Femur (tissue), 1 donor: ENCODE measurements at regions not wholly inside any gene's neighbourhood (a gene's known extent, or its start where the extent isn't known, plus 50 kb on each side); places are given as distances from the start of the nearest gene placed in this dataset.
"Not testable (repeated sequence)": the region's sequence is repeated elsewhere in the genome, so short reads cannot be mapped to it uniquely, and the experiment has no call there.

Experiments used
- DNase-seq: peaks from one replicate; pipeline ENCODE4 v3.0.0-alpha.2; 2017

DNA sequence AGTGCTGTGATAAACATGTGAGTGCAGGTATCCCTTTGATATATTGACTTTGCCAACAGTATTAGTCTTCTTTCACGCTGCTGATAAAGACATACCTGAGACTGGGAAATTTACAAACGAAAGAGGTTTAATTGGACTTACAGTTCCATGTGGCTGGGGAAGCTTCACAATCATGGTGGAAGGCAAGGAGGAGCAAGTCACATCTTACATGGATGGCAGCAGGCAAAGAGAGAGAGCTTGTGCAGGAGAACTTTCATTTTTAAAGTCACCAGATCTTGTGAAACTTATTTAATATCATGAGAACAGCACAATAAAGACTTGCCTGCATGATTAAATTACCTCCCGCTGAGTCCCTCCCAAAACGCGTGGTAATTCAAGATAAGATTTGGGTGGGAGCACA lies 277.9 kb upstream of the GCFC2 start:
- not testable (repeated sequence) for DNase-seq

DNA sequence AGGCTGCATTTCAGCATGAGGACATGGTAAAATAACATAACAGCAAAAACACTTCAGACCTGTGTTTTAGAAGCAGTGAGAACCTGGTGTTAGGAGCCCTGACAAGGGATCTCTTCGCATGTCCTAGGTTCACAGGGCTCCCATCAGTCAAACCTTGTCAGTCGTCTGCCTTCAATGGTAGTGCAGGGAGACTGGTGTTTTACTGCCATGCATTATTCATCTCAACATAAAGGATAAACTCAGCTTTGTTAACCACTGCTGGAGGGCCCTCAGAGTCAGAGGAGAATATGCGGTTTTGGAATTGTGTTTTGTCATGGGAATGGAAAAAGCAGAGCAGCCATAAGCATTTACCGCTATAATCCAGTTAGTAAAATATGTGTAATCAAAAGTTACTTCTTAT lies 275.9 kb upstream of the GCFC2 start:
- no peak for DNase-seq

DNA sequence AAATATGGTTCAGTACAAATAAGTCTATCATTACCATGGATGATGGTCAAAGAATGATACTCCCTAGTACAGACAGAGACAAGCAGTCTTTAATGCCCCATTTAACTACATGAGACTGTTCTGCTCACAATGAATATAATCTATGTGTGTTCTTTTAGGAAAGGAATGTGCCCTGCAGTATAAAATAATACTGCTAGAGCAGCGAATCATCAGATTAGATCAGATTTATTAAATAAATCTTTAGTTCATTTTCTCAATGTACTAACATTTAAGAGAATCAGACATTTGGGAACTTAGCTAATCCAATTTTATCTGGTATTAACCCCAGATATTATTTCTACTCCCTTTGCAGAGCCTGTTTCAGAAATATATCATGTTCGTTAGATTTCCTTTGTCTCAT lies 272.0 kb upstream of the GCFC2 start:
- no peak for DNase-seq

DNA sequence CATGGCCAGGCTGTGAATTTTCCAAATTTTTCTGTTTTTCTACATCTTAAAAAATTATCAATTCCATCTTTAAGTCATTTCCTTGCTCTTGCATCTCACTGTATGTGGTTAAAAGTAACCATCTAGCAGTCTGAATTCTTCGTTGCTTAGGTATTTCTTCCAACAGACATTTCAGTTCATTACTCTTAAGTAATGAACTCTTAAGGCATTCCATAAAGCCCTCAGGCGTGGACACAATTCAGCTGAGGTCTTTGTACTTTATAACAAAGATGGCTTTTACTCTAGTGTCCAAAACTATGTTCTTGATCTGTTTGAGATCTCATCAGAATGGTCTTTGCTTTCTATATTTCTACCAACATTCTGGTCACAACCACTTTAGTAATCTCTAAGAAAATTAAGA lies 253.9 kb upstream of the GCFC2 start:
- DNase-seq = no peak

DNA sequence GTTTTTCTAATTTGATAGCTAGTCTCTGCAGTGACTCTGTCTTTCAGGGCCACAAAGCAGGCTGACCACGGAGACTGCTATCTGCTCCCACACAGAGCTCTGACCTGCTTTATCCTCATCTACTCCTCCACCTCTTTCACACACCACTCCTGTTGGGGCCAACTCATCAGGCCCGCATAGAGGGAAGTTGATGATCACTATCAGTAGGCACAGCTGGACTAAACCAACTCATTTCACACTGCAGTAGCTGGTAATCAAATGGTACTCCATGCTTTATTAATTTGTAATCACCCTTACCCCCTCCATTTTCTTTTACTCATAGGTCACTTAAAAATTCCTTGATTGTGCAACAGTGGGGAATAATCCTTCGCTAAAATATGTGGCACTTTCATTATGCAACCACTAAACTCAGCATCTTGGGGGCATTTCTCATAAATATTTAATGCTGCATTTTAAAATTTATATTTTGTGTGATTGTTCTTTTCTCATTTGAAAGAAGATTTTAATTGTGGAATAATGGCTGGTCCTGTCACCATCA lies 249.8 kb upstream of the GCFC2 start:
- DNase-seq = no peak

DNA sequence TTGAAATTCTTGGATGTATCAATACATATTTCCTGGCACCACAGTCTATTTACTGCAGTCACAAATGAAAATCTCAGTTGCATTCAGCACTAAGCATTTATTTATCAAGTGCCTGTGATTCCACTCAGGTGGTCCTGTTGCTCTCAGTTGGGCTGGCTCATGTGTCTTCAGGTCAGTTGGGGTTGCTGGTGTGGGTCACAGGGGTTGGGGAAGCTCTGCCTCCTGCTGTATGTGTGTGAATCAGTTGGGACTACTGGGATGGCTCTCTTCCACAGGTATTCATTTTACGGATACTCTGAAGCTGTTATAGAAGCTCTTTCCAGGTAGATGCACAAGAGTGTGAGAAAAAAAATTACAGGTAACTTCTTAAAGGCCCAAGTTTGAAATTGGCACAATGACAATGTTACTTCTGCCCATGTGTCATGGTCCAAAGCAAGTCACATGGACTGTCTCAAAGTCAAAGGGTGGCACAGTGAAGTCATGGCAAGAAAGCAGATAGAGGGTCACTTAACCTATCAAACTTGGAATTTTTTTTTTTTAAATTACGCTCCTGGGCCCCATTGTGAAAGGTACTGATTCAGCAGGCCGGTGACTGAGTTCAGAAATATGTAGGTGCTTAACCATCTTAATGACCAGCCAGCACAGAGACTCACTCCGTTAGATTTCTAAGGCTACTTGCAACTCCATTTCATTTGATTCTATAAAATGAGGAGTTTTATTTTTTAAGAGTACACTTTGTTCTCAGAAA lies 249.2 kb upstream of the GCFC2 start:
- no peak for DNase-seq

DNA sequence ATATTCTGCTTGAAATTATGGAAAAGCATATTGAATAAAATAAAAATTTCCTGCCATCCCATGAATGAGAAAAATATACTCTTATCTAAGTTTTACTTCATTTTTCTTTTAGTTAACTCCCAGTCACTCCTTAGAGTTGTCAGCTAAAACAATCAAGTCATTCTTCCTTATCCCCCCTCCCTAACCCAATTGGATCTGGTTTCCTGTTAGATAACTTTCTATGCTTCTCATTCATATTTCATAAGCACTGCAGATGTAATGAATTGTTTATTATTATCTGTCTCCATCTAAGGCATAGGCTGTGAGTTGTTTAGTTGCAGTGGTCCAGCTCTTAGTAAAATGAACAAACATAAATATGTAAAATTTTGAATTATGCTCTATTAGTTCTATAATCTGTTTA lies 244.0 kb upstream of the GCFC2 start:
- DNase-seq = no peak

DNA sequence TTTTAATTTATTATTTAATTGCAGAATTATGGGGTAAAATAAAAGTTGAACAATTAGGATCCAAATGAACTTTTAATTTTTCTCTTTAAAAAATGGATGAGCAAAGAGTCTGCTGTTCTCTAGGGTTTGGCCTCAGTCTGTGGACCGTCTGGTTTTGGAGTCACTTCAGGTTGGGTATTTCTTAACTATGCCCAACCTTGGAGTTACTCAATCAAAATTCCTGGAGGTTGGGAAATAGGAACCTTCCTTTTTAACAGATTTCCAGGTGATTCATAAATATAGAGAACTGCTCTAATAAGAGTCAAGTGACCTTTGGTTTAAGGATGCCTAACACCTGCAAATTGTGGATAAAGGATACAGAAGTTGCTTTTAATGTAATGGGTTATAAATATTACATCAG lies 241.5 kb upstream of the GCFC2 start:
- DNase-seq = no peak

DNA sequence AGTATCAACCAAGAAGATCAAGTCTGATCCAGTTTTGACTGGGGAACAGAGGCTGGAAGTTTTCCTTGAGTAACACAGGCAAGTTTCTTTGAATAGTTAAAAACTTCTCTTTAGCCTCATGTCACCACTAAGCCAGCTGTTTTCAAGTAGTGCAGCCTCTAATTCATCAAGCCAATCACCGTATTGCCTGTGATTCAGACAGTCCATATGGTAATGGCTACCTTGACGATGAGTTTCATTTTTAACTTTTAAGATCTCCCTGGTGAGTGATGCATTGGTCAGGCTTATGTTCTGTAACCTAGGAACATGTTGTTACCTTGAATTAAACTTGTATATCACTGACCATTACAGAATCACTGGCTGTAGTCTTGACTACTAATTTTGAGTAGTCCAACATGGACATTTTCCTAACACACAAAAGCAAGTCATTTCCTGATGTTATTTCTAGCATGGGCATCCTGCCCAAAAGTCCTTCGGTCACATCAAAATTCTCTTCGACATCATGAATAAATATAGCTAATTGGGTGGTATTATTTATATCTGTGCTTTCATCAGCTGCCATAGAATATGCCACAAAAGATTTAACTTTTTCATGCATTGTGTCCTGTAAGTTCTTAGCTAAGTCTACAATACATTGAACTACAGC lies 238.8 kb upstream of the GCFC2 start:
- no peak for DNase-seq

DNA sequence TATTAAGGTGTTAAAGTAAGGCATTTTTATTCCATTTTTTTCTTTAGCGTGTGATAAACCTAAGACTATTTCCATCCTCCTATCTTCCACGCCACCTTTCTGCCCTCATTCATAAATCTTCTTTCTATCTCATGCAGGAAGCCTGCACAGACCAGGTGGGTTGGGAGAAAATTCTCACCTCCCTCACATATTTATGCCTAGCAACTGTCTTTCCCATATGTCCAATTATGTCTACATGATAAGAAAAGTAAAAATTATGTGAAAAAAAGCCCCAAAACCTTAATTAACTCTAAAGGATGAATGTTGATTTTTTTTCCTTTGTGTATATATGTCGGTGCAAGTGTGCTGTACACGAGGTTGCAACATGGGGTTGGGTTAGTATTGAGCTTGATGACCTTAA lies 225.6 kb upstream of the GCFC2 start:
- DNase-seq = no peak

DNA sequence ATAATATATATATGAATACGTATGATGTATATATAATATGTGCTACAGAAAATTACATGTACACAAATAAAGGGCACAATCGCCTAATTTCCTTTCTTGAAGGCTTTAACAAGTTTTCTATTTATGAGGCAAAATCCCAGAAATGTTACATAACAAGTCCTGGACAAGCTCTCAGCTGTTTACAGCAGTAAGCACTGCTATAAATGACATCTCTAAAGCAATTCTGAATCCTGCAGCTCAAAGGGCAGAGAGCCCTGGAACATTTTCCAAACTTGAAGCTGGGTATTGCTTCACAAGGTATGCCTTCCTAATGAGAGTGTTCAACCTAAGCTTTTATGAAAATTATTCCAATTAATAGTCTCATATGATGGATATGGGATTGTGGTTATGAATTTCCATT lies 222.3 kb upstream of the GCFC2 start:
- DNase-seq = no peak

DNA sequence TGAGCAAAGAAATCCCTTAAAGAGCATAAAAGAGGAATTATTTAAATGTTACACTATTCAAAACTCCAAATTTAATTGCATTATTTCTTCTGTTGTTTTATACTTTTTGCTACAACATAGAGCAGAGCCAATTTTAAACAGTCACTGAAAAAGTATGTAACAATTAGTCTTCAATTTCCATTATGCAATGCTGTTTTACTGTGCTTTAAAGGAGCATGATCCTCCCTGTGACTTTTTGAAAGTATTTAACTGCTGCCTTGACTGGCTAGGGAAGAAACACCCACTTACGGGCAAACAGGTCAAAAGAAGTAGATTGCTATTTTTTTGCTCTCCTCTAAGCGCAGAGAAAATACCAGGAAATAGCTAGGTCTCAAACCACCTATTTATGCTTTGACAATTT lies 217.4 kb upstream of the GCFC2 start:
- no peak for DNase-seq

DNA sequence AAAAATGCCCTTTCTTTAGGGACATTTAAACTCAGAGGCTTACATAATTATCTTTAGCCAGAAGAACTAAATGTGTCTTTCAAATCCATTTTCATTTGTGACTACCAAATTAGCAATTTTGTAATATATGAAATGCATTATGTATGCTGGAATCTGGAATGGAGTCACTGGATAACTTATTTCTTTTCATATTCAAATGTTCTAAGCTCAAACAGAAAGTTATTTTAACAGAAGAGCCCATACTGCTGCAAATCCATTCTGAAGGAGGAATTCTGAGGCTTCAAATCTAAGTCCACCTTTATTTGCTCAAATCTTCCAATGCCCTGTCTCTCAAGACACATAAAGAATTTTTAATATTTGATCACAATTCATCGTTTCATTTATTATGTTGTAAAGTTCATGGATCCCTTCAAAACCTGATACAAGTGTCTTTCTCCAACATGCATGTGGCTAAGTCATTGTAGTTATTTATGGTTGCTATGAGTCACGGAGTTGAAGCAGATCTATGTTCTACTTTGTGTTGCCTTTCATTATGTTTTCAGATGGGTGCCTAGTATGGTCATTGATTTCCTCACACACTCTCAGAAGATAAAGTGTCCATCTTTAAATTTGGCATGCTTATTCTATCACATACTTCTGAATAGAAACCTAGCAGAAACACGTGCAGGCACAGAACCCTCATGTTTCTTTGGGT lies 214.8 kb upstream of the GCFC2 start:
- DNase-seq = no peak

DNA sequence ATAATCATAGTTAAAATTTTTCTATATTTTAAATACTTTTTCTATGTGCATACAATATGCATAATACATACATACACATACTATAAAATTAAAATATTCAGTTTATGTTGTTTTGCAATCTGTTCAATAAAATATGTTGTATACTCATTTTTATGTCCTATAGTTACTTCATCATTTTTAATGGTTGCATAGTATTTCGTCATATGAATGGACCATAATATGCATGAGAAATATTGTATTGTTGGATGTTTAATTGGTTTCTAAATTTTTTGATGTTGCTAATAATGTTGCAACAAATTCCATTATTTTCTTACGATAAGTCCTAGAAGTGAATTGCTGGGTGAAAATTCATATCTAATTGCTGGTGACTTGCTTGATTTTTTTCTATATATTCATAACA lies 211.5 kb upstream of the GCFC2 start:
- DNase-seq = no peak

DNA sequence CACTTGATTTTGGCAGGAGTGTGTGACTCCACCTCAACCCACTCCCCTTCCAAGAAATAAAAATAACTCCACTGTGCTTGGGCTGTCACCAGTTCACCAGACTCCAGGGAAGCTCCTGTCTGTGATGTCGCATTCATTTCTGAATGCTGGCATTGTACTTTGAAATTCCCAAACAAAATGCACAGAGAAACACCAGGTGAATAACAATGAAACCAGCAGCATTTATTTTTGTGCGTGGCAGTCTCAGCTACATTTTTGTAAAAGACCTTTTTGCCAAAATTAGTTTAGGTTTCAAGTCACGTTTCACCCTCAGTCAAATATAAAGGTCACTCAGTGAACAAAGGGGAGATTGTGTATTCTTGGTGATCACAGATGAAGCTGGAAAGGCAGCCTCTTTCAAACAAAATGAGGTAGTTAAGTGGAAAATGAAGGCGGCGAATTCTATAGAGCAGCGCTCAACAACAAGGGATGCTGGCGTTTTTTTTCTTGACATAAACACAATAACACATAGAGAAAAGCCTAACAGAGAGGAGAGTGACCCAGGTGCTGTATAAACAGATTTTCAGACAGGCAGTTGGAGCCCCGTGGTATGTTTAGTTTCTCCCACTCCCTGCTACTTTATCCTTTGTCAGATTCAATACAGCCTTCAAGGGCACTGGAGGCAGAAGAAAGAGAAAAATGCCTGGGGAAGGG lies 210.3 kb upstream of the GCFC2 start:
- no peak for DNase-seq

DNA sequence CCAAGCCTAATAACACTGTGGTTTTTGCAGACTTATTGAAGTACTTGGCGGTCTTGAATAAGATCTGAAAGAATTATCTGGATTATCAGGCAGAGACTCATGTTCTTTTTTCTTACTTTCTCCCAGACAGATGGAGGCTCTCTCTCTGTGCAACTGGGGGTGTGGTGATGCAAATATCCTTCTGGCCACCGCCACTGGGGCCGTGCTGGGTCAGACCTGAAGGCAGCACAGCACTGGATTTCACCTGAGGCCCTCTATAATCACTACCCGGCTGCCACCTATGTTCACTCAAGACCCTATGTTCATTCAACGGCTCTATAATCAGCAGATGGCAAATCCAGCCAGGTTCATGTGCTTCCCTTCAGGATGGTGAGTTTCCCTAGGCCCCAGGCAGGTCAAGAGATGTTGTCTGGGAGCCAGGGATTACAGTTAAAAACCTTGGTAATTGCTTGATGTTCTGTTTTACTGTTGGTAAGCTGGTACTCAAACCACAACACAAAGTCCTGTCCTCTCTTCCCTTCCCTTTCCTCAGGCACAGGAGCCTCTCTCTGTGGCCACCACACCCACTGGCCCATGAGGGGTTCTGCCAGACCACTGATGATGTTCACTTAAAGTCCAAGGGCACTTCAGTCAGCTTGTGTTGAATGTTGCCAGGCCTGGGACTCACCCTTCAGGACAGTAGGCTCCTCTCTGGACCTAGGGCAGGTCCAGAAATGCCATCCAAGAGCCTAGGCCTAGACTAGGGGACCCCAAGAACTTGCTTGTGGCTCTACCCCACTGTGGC lies 205.3 kb upstream of the GCFC2 start:
- no peak for DNase-seq

DNA sequence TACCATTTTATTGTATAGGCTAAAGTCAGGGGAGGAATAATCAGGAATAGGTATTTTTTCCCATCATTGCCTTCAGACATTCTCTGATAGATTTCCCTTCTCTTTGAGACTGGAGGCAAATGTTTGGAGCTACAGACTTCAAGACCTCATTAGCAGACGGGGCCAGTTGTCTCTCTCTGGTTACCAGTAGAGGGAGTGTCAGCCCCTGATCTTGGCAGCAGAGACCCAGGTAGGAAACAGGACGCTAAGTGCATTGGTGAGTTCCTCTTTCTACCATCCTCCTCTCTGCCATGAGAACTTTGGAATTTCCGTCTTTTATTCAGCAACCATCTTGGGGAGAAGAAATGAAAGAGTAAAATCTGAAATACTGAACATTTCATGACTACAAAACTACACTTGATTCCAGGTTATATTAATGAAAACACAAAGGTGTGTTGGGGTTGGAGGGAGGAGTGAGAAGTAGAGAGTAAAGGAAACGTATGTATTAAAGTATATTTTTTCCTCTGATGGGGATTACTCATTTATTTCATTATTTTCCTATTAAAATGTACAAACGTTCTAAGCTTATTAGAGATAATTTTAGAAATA lies 186.2 kb upstream of the GCFC2 start:
- DNase-seq = peak; percentile 20

DNA sequence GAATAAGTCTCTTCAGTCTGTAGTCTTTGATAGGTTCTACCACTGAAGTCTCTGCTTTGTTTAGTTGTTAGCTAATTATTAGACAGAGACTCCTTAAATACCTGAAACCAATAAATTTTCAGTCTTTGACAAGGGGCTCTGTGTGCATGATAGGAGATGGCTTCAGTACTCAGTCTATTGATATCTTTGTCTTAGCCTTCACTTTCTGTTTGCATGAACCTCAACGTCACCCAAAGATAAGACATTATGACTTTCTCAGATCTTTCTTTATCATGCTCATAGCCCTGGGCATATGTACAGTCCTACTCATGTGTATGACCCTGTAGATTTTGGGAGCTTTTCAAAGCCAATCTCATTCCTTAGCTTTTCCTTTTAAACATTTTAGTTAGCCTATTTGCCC lies 183.5 kb upstream of the GCFC2 start:
- DNase-seq = no peak

DNA sequence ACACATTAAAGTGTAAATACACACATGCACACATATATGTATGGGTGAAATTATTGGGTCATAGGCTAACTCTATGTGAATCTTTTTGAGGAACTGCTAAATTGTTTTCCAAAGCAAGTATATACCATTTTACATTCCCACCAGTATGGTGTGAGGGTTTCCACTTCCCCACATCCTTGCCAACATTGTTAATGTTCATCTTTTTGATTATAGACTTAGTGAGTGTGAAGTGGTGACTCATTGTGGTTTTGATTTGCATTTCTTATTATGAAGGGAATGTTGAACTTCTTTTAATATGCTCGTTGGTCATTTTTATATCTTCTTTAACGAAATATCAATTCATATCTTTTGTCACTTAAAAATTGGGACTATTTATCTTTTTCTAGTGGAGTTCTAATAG lies 181.8 kb upstream of the GCFC2 start:
- no peak for DNase-seq

DNA sequence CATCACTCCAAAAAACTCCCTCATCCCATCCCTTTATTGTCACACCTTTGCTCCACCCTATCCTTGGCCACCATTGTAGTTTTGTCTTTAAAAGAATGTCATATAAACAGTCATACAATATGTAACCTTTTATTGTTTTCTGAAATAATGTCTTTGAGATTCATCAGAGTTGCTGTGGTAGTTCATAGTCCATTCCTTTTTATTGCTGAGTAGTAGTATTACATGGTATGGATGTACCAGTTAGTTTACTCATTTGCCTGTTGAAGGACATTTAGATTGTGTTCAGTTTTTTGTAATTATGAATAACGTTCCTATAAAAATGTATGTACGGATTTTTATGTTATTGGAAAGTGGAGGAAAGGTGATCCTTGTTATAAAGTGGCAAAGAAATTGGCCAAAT lies 171.8 kb upstream of the GCFC2 start:
- DNase-seq = no peak

DNA sequence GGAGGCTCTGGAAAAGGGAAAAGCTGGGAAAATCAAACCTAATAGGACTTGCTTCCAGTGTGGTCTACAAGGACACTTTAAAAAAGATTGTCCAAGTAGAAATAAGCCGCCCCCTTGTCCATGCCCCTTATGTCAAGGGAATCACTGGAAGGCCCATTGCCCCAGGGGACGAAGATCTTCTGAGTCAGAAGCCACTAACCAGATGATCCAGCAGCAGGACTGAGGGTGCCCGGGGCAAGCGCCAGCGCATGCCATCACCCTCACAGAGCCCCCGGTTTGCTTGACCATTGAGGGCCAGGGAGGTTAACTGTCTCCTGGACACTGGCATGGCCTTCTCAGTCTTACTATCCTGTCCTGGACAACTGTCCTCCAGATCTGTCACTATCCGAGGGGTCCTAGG lies 164.9 kb upstream of the GCFC2 start:
- not testable (repeated sequence) for DNase-seq
